WTC11 (cell line): ENCODE measurements at regions not wholly inside any gene's neighbourhood (a gene's known extent, or its start where the extent isn't known, plus 50 kb on each side); places are given as distances from the start of the nearest gene placed in this dataset.

Experiments used
- ATAC-seq: fragments of 200-7000 bp; cut with Tn5 transposase; 2 replicates; pipeline ENCODE4 v1.10.0; 2021; ENCODE audit warnings: mild to moderate bottlenecking, moderate library complexity
- CTCF ChIA-PET: fragments of 300-600 bp; sonication (Branson Sonifier 250); formaldehyde crosslinking; loops from one replicate; lab custom pipeline; 2021; ENCODE audit warnings: antibody characterized with exemption; lab: Charles Lee
- POLR2A ChIA-PET: fragments of 350-600 bp; sonication (Branson Sonifier 250); formaldehyde crosslinking; loops from one replicate; lab custom pipeline; 2021; ENCODE audit warnings: antibody characterized with exemption; lab: Charles Lee
- DNase-seq: peaks from one replicate; pipeline ENCODE4 v3.0.0; 2021; ENCODE audit warnings: low spot score
- H3K27ac Mint-ChIP-seq: 2 replicates; pipeline ENCODE4 v1.8.0; 2021; ENCODE audit warnings: mixed read lengths
- H3K27me3 Mint-ChIP-seq: 2 replicates; pipeline ENCODE4 v1.8.0; 2021; ENCODE audit warnings: low read depth, mild to moderate bottlenecking, moderate library complexity, mixed read lengths
- H3K36me3 Mint-ChIP-seq: 2 replicates; pipeline ENCODE4 v1.8.0; 2021; ENCODE audit warnings: mixed read lengths
- H3K4me1 Mint-ChIP-seq: 2 replicates; pipeline ENCODE4 v1.8.0; 2022; ENCODE audit warnings: mixed read lengths
- H3K4me3 Mint-ChIP-seq: 2 replicates; pipeline ENCODE4 v1.8.0; 2021; ENCODE audit warnings: mild to moderate bottlenecking, moderate library complexity, mixed read lengths
- H3K9me3 Mint-ChIP-seq: 2 replicates; pipeline ENCODE4 v1.8.0; 2021; ENCODE audit warnings: mixed read lengths
- AR ChIP-seq: fragments of 250-450 bp; sonication (Bioruptor Pico); IDR thresholded peaks from 2 replicates; pipeline ENCODE4 v1.9.0; 2021; ENCODE audit warnings: mild to moderate bottlenecking
- ATF2 ChIP-seq: sonication (generic); formaldehyde crosslinking; IDR thresholded peaks from 2 replicates; pipeline ENCODE4 v1.8.1; 2022; ENCODE audit warnings: low read depth, missing genetic modification reagents, borderline replicate concordance
- FOXP4 ChIP-seq: sonication (generic); formaldehyde crosslinking; IDR thresholded peaks from 2 replicates; pipeline ENCODE4 v1.8.0; 2022; ENCODE audit warnings: mild to moderate bottlenecking, missing genetic modification reagents
- GABPB1 ChIP-seq: sonication (generic); formaldehyde crosslinking; IDR thresholded peaks from 2 replicates; pipeline ENCODE4 v1.8.1; 2023; ENCODE audit warnings: mild to moderate bottlenecking, missing genetic modification reagents
- HMGXB4 ChIP-seq: sonication (generic); formaldehyde crosslinking; IDR thresholded peaks from 2 replicates; pipeline ENCODE4 v1.8.1; 2023; ENCODE audit warnings: mild to moderate bottlenecking, moderate library complexity, missing genetic modification reagents
- JAZF1 ChIP-seq: fragments of 250-450 bp; sonication (Bioruptor Pico); IDR thresholded peaks from 2 replicates; pipeline ENCODE4 v1.9.0; 2021; ENCODE audit warnings: moderate library complexity, mild to moderate bottlenecking, inconsistent platforms
- MLX ChIP-seq: sonication (generic); formaldehyde crosslinking; IDR thresholded peaks from 2 replicates; pipeline ENCODE4 v1.8.1; 2023; ENCODE audit warnings: mild to moderate bottlenecking, missing genetic modification reagents, moderate library complexity
- NR1H2 ChIP-seq: sonication (generic); formaldehyde crosslinking; IDR thresholded peaks from 2 replicates; pipeline ENCODE4 v1.9.0; 2021; ENCODE audit warnings: mild to moderate bottlenecking, moderate library complexity, missing genetic modification reagents
- SMAD3 ChIP-seq: sonication (generic); formaldehyde crosslinking; IDR thresholded peaks from 2 replicates; pipeline ENCODE4 v1.8.0; 2022; ENCODE audit warnings: missing genetic modification reagents, mild to moderate bottlenecking, borderline replicate concordance
- SP1 ChIP-seq: sonication (generic); formaldehyde crosslinking; conservative IDR thresholded peaks from 2 replicates; pipeline ENCODE4 v1.8.1; 2022; ENCODE audit warnings: missing genetic modification reagents
- TP53 ChIP-seq: sonication (generic); formaldehyde crosslinking; IDR thresholded peaks from 2 replicates; pipeline ENCODE4 v1.8.1; 2023; ENCODE audit warnings: mild to moderate bottlenecking, missing genetic modification reagents
- USF1 ChIP-seq: sonication (generic); formaldehyde crosslinking; IDR thresholded peaks from 2 replicates; pipeline ENCODE4 v1.8.0; 2022; ENCODE audit warnings: mild to moderate bottlenecking, missing genetic modification reagents
- USF2 ChIP-seq: sonication (generic); formaldehyde crosslinking; IDR thresholded peaks from 2 replicates; pipeline ENCODE4 v1.8.1; 2023; ENCODE audit warnings: mild to moderate bottlenecking, missing genetic modification reagents, moderate library complexity
- ZBTB43 ChIP-seq: sonication (generic); formaldehyde crosslinking; IDR thresholded peaks from 2 replicates; pipeline ENCODE4 v1.8.1; 2023; ENCODE audit warnings: mild to moderate bottlenecking, missing genetic modification reagents
- ZNF317 ChIP-seq: sonication (generic); formaldehyde crosslinking; IDR thresholded peaks from 2 replicates; pipeline ENCODE4 v1.8.1; 2023; ENCODE audit warnings: low read depth, mild to moderate bottlenecking, moderate library complexity, missing genetic modification reagents, borderline replicate concordance
- ZNF423 ChIP-seq: fragments of 250-450 bp; sonication (Bioruptor Pico); IDR thresholded peaks from 2 replicates; pipeline ENCODE4 v2.1.2; 2022; ENCODE audit warnings: mild to moderate bottlenecking, moderate library complexity
- ZNF532 ChIP-seq: fragments of 250-450 bp; sonication (Bioruptor Pico); IDR thresholded peaks from 2 replicates; pipeline ENCODE4 v1.9.0; 2021; ENCODE audit warnings: mild to moderate bottlenecking, borderline replicate concordance

GRCh38 chr10:9848981-9849380 is 1168.7 kb upstream of the CELF2 start (continued):
- TF ChIP-seq USF1 (CRISPR knock-in tag) = no peak
- no peak for TF ChIP-seq ATF2 (CRISPR knock-in tag)
- TF ChIP-seq ZNF423 (CRISPR knock-in tag) = no peak
- TF ChIP-seq ZBTB43 = no peak
- TF ChIP-seq SMAD3 = no peak
- TF ChIP-seq GABPB1 = no peak
- no peak for TF ChIP-seq TP53 (CRISPR knock-in tag)
- TF ChIP-seq USF2 (CRISPR knock-in tag) = no peak
- TF ChIP-seq ZNF317 (CRISPR knock-in tag) = no peak

GRCh38 chr10:9850415-9850814 is 1167.3 kb upstream of the CELF2 start:
- Mint-ChIP-seq H3K27ac (no peak overlapping the region), H3K4me1 (peaks cover 14% of the 10 kb centered on the region), H3K36me3 (peaks cover 37% of the 10 kb centered on the region), H3K27me3 (peaks cover 3% of the 10 kb centered on the region; the same call in 1 of the 2 replicates), H3K4me3 (no peak overlapping the region), H3K9me3 (peaks cover 41% of the 10 kb centered on the region)
- ChIA-PET CTCF (no interaction called here), POLR2A (no interaction called here)
- DNase-seq (no peak), ATAC-seq (no peak)
- TF ChIP-seq AR (CRISPR knock-in tag) (no peak), HMGXB4 (CRISPR knock-in tag) (no peak), SP1 (CRISPR knock-in tag) (no peak), FOXP4 (CRISPR knock-in tag) (no peak), NR1H2 (CRISPR knock-in tag) (no peak), JAZF1 (CRISPR knock-in tag) (no peak), ZNF532 (CRISPR knock-in tag) (no peak), MLX (CRISPR knock-in tag) (no peak), ATF2 (CRISPR knock-in tag) (no peak)
